HG03571 (cell line): ENCODE measurements at regions not wholly inside any gene's neighbourhood (a gene's known extent, or its start where the extent isn't known, plus 50 kb on each side); places are given as distances from the start of the nearest gene placed in this dataset.

ENCODE experiments used
- ATAC-seq: cut with Tn5 transposase; IDR thresholded peaks from one replicate; pipeline ENCODE4 v1.9.1; 2021; ENCODE audit not compliant: unreplicated experiment

- no peak for ATAC-seq
Measured at GRCh38 chr5:167893271-167893670, 398.2 kb upstream of the WWC1 start.

- no peak for ATAC-seq
Measured at GRCh38 chr5:167894631-167895472, 396.6 kb upstream of the WWC1 start.

GRCh38 chr5:167895899-167896659 is 395.4 kb upstream of the WWC1 start:
- ATAC-seq, result no peak

GRCh38 chr5:167896814-167897213 is 394.6 kb upstream of the WWC1 start:
- ATAC-seq, result no peak

- ATAC-seq, result no peak
Measured at GRCh38 chr5:167897371-167897770, 394.1 kb upstream of the WWC1 start.

- no peak for ATAC-seq
Measured at GRCh38 chr5:167898361-167899042, 392.9 kb upstream of the WWC1 start.

- no peak for ATAC-seq
Measured at GRCh38 chr5:167899490-167900070, 391.9 kb upstream of the WWC1 start.

GRCh38 chr5:167900340-167900935 is 391.0 kb upstream of the WWC1 start:
- ATAC-seq, result no peak

GRCh38 chr5:167902298-167902697 is 389.1 kb upstream of the WWC1 start:
- no peak for ATAC-seq

GRCh38 chr5:167903243-167903642 is 388.2 kb upstream of the WWC1 start:
- ATAC-seq, result no peak

GRCh38 chr5:167903659-167904058 is 387.8 kb upstream of the WWC1 start:
- ATAC-seq, result no peak

- no peak for ATAC-seq
Measured at GRCh38 chr5:167905919-167906853, 385.3 kb upstream of the WWC1 start.

- no peak for ATAC-seq
Measured at GRCh38 chr5:167908606-167909005, 382.8 kb upstream of the WWC1 start.

GRCh38 chr5:167912941-167913665 is 378.3 kb upstream of the WWC1 start:
- no peak for ATAC-seq

GRCh38 chr5:167915237-167915636 is 376.2 kb upstream of the WWC1 start:
- ATAC-seq, result no peak

- ATAC-seq, result no peak
Measured at GRCh38 chr5:167916261-167916691, 375.2 kb upstream of the WWC1 start.

GRCh38 chr5:167916706-167917105 is 374.7 kb upstream of the WWC1 start:
- no peak for ATAC-seq

GRCh38 chr5:167918184-167918812 is 373.1 kb upstream of the WWC1 start:
- no peak for ATAC-seq
